HepG2 (cell line): ENCODE measurements at regions not wholly inside any gene's neighbourhood (a gene's known extent, or its start where the extent isn't known, plus 50 kb on each side); places are given as distances from the start of the nearest gene placed in this dataset.
A peak's percentile ranks its signal among the peaks of the same experiment; 100 is the strongest.

Source experiments
- KLF16 ChIP-seq, 2 experiments: sonication (generic) in 1 of 2; formaldehyde crosslinking in 1 of 2; IDR thresholded peaks; 2 replicates each; pipeline versions ENCODE4 v1.6.1 to v1.8.0; 2016 to 2023; ENCODE audit warnings: missing genetic modification reagents in 2 of 2, missing compliant biosample characterization in 1 of 2
- NPAS2 ChIP-seq: sonication (generic); formaldehyde crosslinking; IDR thresholded peaks from 2 replicates; pipeline ENCODE4 v1.8.0; 2022; ENCODE audit warnings: mild to moderate bottlenecking, missing genetic modification reagents, borderline replicate concordance
- ZBTB7A ChIP-seq: sonication (generic); formaldehyde crosslinking; IDR thresholded peaks from 2 replicates; pipeline ENCODE4 v1.8.0; 2022; ENCODE audit warnings: mild to moderate bottlenecking, missing genetic modification reagents
- ZNF879 ChIP-seq: sonication (generic); formaldehyde crosslinking; IDR thresholded peaks from 2 replicates; pipeline ENCODE4 v1.8.1; 2023; ENCODE audit warnings: missing genetic modification reagents
- TF ChIP-seq, protein P1 (sequence below): sonication (generic); formaldehyde crosslinking; IDR thresholded peaks from 2 replicates; pipeline ENCODE4 v1.5.1; 2020; ENCODE audit warnings: mild to moderate bottlenecking, missing genetic modification reagents, borderline replicate concordance
- TF ChIP-seq, protein P2 (sequence below): sonication (generic); formaldehyde crosslinking; IDR thresholded peaks from 2 replicates; pipeline ENCODE4 v1.5.0; 2020; ENCODE audit warnings: mild to moderate bottlenecking, missing genetic modification reagents

DNA sequence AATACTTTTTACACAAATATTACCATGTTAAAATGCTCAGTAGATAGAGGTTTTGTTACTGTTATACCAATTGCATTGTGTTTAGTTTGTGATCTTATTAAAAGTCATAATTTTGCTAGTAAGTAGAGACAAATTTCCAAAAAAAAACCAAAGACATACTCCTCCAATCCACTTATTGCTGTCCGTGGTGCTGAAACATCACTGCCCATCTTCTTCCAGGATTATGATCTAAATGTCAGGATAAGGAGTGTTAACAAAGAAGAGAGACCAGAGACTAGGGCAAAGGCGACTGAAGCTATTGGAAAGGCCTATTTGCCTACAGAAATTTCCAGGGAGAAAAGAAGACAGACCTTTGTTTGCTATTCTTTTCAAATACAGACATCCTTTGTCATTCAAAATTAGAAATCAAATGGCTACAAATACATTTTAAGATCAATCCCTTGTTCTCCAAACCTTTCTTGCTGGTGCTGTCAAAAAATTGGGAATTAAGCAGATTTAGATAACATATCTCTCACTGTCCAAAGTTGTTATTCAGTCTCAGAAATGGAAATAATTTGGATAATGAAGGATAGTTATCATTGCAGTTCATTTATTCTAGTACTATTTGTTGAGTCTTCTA, 199.7 kb downstream of the C11orf91 start (continued):
- TF ChIP-seq, protein P1, sequence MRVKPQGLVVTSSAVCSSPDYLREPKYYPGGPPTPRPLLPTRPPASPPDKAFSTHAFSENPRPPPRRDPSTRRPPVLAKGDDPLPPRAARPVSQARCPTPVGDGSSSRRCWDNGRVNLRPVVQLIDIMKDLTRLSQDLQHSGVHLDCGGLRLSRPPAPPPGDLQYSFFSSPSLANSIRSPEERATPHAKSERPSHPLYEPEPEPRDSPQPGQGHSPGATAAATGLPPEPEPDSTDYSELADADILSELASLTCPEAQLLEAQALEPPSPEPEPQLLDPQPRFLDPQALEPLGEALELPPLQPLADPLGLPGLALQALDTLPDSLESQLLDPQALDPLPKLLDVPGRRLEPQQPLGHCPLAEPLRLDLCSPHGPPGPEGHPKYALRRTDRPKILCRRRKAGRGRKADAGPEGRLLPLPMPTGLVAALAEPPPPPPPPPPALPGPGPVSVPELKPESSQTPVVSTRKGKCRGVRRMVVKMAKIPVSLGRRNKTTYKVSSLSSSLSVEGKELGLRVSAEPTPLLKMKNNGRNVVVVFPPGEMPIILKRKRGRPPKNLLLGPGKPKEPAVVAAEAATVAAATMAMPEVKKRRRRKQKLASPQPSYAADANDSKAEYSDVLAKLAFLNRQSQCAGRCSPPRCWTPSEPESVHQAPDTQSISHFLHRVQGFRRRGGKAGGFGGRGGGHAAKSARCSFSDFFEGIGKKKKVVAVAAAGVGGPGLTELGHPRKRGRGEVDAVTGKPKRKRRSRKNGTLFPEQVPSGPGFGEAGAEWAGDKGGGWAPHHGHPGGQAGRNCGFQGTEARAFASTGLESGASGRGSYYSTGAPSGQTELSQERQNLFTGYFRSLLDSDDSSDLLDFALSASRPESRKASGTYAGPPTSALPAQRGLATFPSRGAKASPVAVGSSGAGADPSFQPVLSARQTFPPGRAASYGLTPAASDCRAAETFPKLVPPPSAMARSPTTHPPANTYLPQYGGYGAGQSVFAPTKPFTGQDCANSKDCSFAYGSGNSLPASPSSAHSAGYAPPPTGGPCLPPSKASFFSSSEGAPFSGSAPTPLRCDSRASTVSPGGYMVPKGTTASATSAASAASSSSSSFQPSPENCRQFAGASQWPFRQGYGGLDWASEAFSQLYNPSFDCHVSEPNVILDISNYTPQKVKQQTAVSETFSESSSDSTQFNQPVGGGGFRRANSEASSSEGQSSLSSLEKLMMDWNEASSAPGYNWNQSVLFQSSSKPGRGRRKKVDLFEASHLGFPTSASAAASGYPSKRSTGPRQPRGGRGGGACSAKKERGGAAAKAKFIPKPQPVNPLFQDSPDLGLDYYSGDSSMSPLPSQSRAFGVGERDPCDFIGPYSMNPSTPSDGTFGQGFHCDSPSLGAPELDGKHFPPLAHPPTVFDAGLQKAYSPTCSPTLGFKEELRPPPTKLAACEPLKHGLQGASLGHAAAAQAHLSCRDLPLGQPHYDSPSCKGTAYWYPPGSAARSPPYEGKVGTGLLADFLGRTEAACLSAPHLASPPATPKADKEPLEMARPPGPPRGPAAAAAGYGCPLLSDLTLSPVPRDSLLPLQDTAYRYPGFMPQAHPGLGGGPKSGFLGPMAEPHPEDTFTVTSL (CRISPR knock-in tag) = no peak
- TF ChIP-seq NPAS2 (CRISPR knock-in tag) = no peak
- peak in 1 of 2 experiments; percentile 48; a peak in 1 of 4 replicates for TF ChIP-seq KLF16 (CRISPR knock-in tag; IDR thresholded peaks at IDR 0.05)
- no peak for TF ChIP-seq ZNF879
- TF ChIP-seq, protein P2, sequence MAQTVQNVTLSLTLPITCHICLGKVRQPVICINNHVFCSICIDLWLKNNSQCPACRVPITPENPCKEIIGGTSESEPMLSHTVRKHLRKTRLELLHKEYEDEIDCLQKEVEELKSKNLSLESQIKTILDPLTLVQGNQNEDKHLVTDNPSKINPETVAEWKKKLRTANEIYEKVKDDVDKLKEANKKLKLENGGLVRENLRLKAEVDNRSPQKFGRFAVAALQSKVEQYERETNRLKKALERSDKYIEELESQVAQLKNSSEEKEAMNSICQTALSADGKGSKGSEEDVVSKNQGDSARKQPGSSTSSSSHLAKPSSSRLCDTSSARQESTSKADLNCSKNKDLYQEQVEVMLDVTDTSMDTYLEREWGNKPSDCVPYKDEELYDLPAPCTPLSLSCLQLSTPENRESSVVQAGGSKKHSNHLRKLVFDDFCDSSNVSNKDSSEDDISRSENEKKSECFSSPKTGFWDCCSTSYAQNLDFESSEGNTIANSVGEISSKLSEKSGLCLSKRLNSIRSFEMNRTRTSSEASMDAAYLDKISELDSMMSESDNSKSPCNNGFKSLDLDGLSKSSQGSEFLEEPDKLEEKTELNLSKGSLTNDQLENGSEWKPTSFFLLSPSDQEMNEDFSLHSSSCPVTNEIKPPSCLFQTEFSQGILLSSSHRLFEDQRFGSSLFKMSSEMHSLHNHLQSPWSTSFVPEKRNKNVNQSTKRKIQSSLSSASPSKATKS (CRISPR knock-in tag) = no peak
- TF ChIP-seq ZBTB7A (CRISPR knock-in tag) = no peak
